Heart left ventricle (tissue), 13 donors: ENCODE measurements at regions not wholly inside any gene's neighbourhood (a gene's known extent, or its start where the extent isn't known, plus 50 kb on each side); places are given as distances from the start of the nearest gene placed in this dataset.

Experiments
- POLR2A ChIP-seq, 2 donors: fragments of 450-650 bp; IDR thresholded peaks; one replicate each; pipeline ENCODE4 v1.6.1; 2017; ENCODE audit warnings: antibody characterized with exemption in 2 of 2, mild to moderate bottlenecking in 2 of 2, moderate library complexity in 2 of 2
- TF ChIP-seq, protein P1 (sequence below), 12 donors: fragments of 200-600 bp; sonication (generic) in 4 of 12; IDR thresholded peaks; one replicate each; pipeline versions ENCODE4 v1.5.0 to v1.8.0; 2018 to 2022; ENCODE audit warnings: antibody characterized with exemption in 12 of 12, mild to moderate bottlenecking in 5 of 12
- donor health status: ischemic (EF 13 %, LVEDD 7.1; RV severe dilation, severe dysfunction).
- donor health status: DM: no; HTN: yes; CAD: no.
- donor health status: DM: no; HTN: no; CAD: no.
- donor health status: ischemic (EF 25% LVEDD 6.9; RV normal size, moderate dysfunction).
- donor health status: ischemic (EF 25% LVEDD 5.7; RV mildly dilated, moderate dysfunction).
- donor health status: ischemic (EF 35%, LVEDD 5.7; RV mildly dilated, moderate dysfunction).
- donor health status: nonischemic (EF 11% LVEDD 7.7; RV severe dilation, severe dysfunction).
- donor health status: DM: yes; HTN: yes; CAD: no.
- donor health status: PGD.
- donor health status: ischemic (EF 29% LVEDD 5.4; RV normal size, mild dysfunction).
- donor health status: nonischemic (EF 23%, LVEDD 6.1; RV moderate dilation, normal function).

DNA sequence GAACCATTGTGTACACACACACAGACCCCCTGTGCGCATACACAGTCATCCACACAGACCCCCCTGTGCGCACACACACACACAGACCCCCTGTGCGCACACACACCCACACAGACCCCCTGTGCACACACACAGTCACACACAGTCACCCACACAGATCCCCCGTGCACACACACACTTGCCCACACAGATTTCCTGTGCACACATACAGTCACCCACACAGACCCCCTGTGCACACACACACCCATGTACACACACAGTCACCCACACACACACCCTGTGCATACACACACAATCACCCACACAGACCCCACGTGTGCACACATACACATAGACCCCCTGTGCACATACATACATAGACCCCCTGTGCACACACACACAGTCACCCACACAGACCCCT is 106.1 kb downstream of the HSPH1 start:
- TF ChIP-seq, protein P1, sequence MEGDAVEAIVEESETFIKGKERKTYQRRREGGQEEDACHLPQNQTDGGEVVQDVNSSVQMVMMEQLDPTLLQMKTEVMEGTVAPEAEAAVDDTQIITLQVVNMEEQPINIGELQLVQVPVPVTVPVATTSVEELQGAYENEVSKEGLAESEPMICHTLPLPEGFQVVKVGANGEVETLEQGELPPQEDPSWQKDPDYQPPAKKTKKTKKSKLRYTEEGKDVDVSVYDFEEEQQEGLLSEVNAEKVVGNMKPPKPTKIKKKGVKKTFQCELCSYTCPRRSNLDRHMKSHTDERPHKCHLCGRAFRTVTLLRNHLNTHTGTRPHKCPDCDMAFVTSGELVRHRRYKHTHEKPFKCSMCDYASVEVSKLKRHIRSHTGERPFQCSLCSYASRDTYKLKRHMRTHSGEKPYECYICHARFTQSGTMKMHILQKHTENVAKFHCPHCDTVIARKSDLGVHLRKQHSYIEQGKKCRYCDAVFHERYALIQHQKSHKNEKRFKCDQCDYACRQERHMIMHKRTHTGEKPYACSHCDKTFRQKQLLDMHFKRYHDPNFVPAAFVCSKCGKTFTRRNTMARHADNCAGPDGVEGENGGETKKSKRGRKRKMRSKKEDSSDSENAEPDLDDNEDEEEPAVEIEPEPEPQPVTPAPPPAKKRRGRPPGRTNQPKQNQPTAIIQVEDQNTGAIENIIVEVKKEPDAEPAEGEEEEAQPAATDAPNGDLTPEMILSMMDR (IDR thresholded peaks at IDR 0.05): no peak
- no peak for TF ChIP-seq POLR2A (IDR thresholded peaks at IDR 0.05)
